HG03571 (cell line): ENCODE measurements at regions not wholly inside any gene's neighbourhood (a gene's known extent, or its start where the extent isn't known, plus 50 kb on each side); places are given as distances from the start of the nearest gene placed in this dataset.

Experiments used
- ATAC-seq: cut with Tn5 transposase; IDR thresholded peaks from one replicate; pipeline ENCODE4 v1.9.1; 2021; ENCODE audit not compliant: unreplicated experiment

- no peak for ATAC-seq
Observed at GRCh38 chr7:84502239-84502638, 307.6 kb upstream of the SEMA3A start.

- no peak for ATAC-seq
Observed at GRCh38 chr7:84497873-84498272, 303.3 kb upstream of the SEMA3A start.

GRCh38 chr7:84495128-84495527 is 300.5 kb upstream of the SEMA3A start:
- ATAC-seq = no peak

GRCh38 chr7:84492098-84493034 is 297.8 kb upstream of the SEMA3A start:
- ATAC-seq = no peak

GRCh38 chr7:84490661-84491060 is 296.1 kb upstream of the SEMA3A start:
- ATAC-seq = no peak

- no peak for ATAC-seq
Observed at GRCh38 chr7:84484502-84485079, 290.0 kb upstream of the SEMA3A start.

GRCh38 chr7:84482476-84482875 is 287.9 kb upstream of the SEMA3A start:
- no peak for ATAC-seq

- ATAC-seq = no peak
Observed at GRCh38 chr7:84479059-84479458, 284.5 kb upstream of the SEMA3A start.

- no peak for ATAC-seq
Observed at GRCh38 chr7:84477786-84478478, 283.3 kb upstream of the SEMA3A start.

- no peak for ATAC-seq
Observed at GRCh38 chr7:84474436-84474835, 279.8 kb upstream of the SEMA3A start.

- ATAC-seq = no peak
Observed at GRCh38 chr7:84471576-84471975, 277.0 kb upstream of the SEMA3A start.

- ATAC-seq = no peak
Observed at GRCh38 chr7:84469034-84469433, 274.4 kb upstream of the SEMA3A start.

- no peak for ATAC-seq
Observed at GRCh38 chr7:84462259-84462658, 267.7 kb upstream of the SEMA3A start.

- ATAC-seq = no peak
Observed at GRCh38 chr7:84461093-84461492, 266.5 kb upstream of the SEMA3A start.

- ATAC-seq = no peak
Observed at GRCh38 chr7:84455788-84456187, 261.2 kb upstream of the SEMA3A start.

GRCh38 chr7:84454174-84454959 is 259.8 kb upstream of the SEMA3A start:
- no peak for ATAC-seq

GRCh38 chr7:84452618-84453017 is 258.0 kb upstream of the SEMA3A start:
- no peak for ATAC-seq

- ATAC-seq = no peak
Observed at GRCh38 chr7:84450772-84451171, 256.2 kb upstream of the SEMA3A start.

GRCh38 chr7:84447636-84448293 is 253.2 kb upstream of the SEMA3A start:
- no peak for ATAC-seq

- ATAC-seq = no peak
Observed at GRCh38 chr7:84446991-84447480, 252.4 kb upstream of the SEMA3A start.
